ENCODE measurements at regions not wholly inside any gene's neighbourhood (a gene's known extent, or its start where the extent isn't known, plus 50 kb on each side); places are given as distances from the start of the nearest gene placed in this dataset.
A peak's percentile ranks its signal among the peaks of the same experiment; 100 is the strongest.

GRCh38 chr3:181660337-181660736 lies 51.4 kb upstream of the SOX2 start:
- TF ChIP-seq POLR2A (IDR thresholded peaks at IDR 0.05) (no peak), EP300 (IDR thresholded peaks at IDR 0.05) (no peak)
- TF ChIP-seq, protein P1, sequence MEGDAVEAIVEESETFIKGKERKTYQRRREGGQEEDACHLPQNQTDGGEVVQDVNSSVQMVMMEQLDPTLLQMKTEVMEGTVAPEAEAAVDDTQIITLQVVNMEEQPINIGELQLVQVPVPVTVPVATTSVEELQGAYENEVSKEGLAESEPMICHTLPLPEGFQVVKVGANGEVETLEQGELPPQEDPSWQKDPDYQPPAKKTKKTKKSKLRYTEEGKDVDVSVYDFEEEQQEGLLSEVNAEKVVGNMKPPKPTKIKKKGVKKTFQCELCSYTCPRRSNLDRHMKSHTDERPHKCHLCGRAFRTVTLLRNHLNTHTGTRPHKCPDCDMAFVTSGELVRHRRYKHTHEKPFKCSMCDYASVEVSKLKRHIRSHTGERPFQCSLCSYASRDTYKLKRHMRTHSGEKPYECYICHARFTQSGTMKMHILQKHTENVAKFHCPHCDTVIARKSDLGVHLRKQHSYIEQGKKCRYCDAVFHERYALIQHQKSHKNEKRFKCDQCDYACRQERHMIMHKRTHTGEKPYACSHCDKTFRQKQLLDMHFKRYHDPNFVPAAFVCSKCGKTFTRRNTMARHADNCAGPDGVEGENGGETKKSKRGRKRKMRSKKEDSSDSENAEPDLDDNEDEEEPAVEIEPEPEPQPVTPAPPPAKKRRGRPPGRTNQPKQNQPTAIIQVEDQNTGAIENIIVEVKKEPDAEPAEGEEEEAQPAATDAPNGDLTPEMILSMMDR (IDR thresholded peaks at IDR 0.05), result no peak
- Histone ChIP-seq H3K9me3 (no peaks in the 10 kb centered on the region), H3K36me3 (no peaks in the 10 kb centered on the region), H3K4me1 (no peaks in the 10 kb centered on the region), H3K27me3 (no peaks in the 10 kb centered on the region), H3K4me3 (no peak overlapping the region), H3K27ac (peak overlapping the region in 2 of 4 donors; percentile 9 to 66)
- WGBS, 2 donors, result 72 to 86% methylated on average over 2 of the region's 2 CpGs
- no peak for DNase-seq (ENCODE audit: low spot score in 2 of 2)

DNA sequence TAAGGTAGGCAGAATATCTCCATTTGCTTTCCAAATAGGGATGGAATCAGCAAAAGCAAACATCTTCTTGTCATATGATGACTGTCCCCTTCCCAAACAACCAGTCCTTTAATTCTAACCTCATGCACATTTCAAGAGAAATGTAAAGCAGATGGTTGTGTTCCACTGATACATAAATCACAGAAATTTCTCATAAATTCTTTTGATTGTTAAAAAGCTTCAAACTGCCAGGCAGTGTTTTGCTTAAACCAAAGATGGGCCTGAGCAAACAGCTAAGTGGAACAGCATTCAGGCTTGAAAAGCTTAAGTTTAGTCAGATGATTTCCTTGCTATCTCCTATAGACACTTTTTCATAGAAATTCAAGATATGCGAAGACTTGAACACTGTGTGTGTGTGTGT lies 74.3 kb upstream of the SOX2 start:
- no peak overlapping the region for H3K27ac ChIP-seq
- DNase-seq (ENCODE audit: low spot score in 2 of 2), result no peak
- no peaks in the 10 kb centered on the region for H3K27me3 ChIP-seq
- 80 to 91% methylated on average over 1 of the region's 1 CpG for WGBS, 2 donors
- H3K4me1 ChIP-seq, result no peaks in the 10 kb centered on the region
- H3K36me3 ChIP-seq, result no peaks in the 10 kb centered on the region
- TF ChIP-seq, protein P1 (IDR thresholded peaks at IDR 0.05), result no peak
- TF ChIP-seq POLR2A (IDR thresholded peaks at IDR 0.05) (no peak), EP300 (IDR thresholded peaks at IDR 0.05) (no peak)
- no peak overlapping the region for H3K4me3 ChIP-seq
- H3K9me3 ChIP-seq, result no peaks in the 10 kb centered on the region

DNA sequence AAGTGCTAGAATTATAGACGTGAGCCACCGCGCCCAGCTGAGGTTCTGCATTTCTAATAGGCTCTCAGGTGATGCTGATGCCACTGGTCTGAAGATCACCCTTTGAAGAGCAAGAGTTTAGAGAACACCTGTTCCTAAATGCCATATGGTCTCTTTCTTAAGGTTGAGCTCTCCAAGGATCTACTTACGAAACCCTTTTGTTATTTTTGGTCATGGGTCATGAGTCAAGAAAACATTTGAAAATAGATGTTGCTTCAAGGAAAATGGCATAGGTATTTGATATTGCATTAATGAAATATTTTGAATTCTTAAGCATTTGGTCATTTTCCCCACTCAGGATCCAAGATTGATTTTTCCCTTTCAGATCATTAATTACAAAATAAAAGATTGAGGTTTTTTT lies 74.7 kb upstream of the SOX2 start:
- DNase-seq (ENCODE audit: low spot score in 2 of 2), result no peak
- Histone ChIP-seq H3K36me3 (no peaks in the 10 kb centered on the region), H3K4me3 (no peak overlapping the region), H3K4me1 (no peaks in the 10 kb centered on the region), H3K27ac (no peak overlapping the region), H3K9me3 (no peaks in the 10 kb centered on the region), H3K27me3 (no peaks in the 10 kb centered on the region)
- no peak for TF ChIP-seq EP300 (IDR thresholded peaks at IDR 0.05)
- WGBS, 2 donors, result 87 to 94% methylated on average over 4 of the region's 4 CpGs

GRCh38 chr3:181635141-181635540 lies 76.6 kb upstream of the SOX2 start:
- Histone ChIP-seq H3K36me3 (no peaks in the 10 kb centered on the region), H3K4me1 (no peaks in the 10 kb centered on the region), H3K27ac (no peak overlapping the region), H3K9me3 (no peaks in the 10 kb centered on the region), H3K27me3 (no peaks in the 10 kb centered on the region), H3K4me3 (no peak overlapping the region)
- TF ChIP-seq POLR2A (IDR thresholded peaks at IDR 0.05) (no peak), EP300 (IDR thresholded peaks at IDR 0.05) (no peak)
- TF ChIP-seq, protein P1 (IDR thresholded peaks at IDR 0.05), result no peak
- WGBS, 2 donors, result 76 to 84% methylated on average over 4 of the region's 4 CpGs
- no peak for DNase-seq (ENCODE audit: low spot score in 2 of 2)

DNA sequence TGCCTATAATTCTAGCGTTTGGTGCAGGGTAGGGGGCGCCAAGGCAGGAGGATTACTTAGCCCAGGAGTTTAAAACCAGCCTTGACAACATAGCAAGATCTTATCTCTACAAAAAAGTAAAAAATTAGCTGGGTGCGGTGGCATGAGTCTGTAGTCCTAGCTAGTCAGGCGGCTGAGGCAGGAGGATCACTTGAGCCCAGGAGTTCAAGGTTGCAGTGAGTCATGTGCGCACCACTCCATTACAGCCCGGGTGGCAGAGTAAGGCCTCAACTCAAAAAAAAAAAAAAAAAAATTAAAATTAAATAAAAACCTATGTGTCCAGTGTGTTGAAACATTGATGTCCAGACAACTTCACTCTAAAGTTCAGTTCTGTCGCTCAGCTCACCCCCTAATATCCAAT lies 78.2 kb upstream of the SOX2 start:
- Histone ChIP-seq H3K4me3 (no peak overlapping the region), H3K9me3 (no peaks in the 10 kb centered on the region), H3K36me3 (no peaks in the 10 kb centered on the region), H3K27ac (no peak overlapping the region), H3K27me3 (no peaks in the 10 kb centered on the region), H3K4me1 (no peaks in the 10 kb centered on the region)
- no peak for TF ChIP-seq EP300 (IDR thresholded peaks at IDR 0.05)
- TF ChIP-seq, protein P1 (IDR thresholded peaks at IDR 0.05), result no peak
- no peak for TF ChIP-seq POLR2A (IDR thresholded peaks at IDR 0.05)
- no peak for DNase-seq (ENCODE audit: low spot score in 2 of 2)
- WGBS, 2 donors, result 92 to 93% methylated on average over 7 of the region's 7 CpGs

DNA sequence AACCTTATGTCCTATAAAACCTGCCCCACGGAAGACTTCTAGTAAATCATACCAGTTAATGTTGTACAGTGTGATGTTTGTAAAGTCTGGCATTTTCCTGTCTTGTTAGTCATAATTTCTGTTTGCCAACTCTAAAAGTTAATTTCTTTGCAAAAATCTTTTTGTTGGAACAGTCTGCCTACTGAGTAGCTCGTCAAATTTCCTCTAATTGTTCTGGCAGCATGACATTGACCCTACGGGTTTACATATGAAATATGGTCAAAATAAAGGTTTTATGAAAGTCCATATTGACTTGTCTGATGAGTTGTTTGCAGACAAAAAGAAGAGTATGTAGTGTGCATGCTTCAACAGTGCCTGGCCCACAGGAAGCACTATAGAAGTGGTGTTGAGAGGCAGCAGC lies 79.8 kb upstream of the SOX2 start:
- Histone ChIP-seq H3K4me3 (no peak overlapping the region), H3K36me3 (no peaks in the 10 kb centered on the region), H3K4me1 (peaks cover 0 to 4% (median 0%) of the 10 kb centered on the region in 4 donors), H3K27ac (peak overlapping the region in 1 of 4 donors; percentile 68), H3K27me3 (no peaks in the 10 kb centered on the region), H3K9me3 (no peaks in the 10 kb centered on the region)
- TF ChIP-seq, protein P1 (IDR thresholded peaks at IDR 0.05), result no peak
- no peak for TF ChIP-seq EP300 (IDR thresholded peaks at IDR 0.05)
- TF ChIP-seq POLR2A (IDR thresholded peaks at IDR 0.05), result no peak
- 49 to 50% methylated on average over 3 of the region's 3 CpGs for WGBS, 2 donors
- DNase-seq (ENCODE audit: low spot score in 2 of 2), result no peak

Data from tibial nerve (tissue), 4 donors.